Osteoblast (primary cell): ENCODE measurements at regions not wholly inside any gene's neighbourhood (a gene's known extent, or its start where the extent isn't known, plus 50 kb on each side); places are given as distances from the start of the nearest gene placed in this dataset.

Source experiments
- DNase-seq: peaks from one replicate; pipeline ENCODE4 v3.0.0; 2011; ENCODE audit warnings: low spot score, mixed read lengths; ENCODE audit not compliant: insufficient read length; ENCODE audit errors: missing footprints
- H2AFZ ChIP-seq: 2 replicates; pipeline ENCODE4 v1.6.0; 2011; ENCODE audit warnings: mild to moderate bottlenecking, low read length
- H3K27ac ChIP-seq: 2 replicates; pipeline ENCODE4 v1.5.1; 2011; ENCODE audit warnings: mild to moderate bottlenecking, low read depth, low read length, moderate library complexity
- H3K27me3 ChIP-seq: 2 replicates; pipeline ENCODE4 v1.6.0; 2012; ENCODE audit warnings: mild to moderate bottlenecking, control low read depth, inconsistent platforms, low read length, moderate library complexity; ENCODE audit not compliant: insufficient read depth
- H3K36me3 ChIP-seq: 2 replicates; pipeline ENCODE4 v1.5.1; 2011; ENCODE audit warnings: mild to moderate bottlenecking, low read length, control low read depth, moderate library complexity; ENCODE audit not compliant: insufficient read depth
- H3K4me1 ChIP-seq: 2 replicates; pipeline ENCODE4 v1.5.1; 2011; ENCODE audit warnings: mild to moderate bottlenecking, low read length, control low read depth, moderate library complexity; ENCODE audit not compliant: insufficient read depth
- H3K4me2 ChIP-seq: 2 replicates; pipeline ENCODE4 v1.6.0; 2011; ENCODE audit warnings: mild to moderate bottlenecking, low read length; ENCODE audit not compliant: insufficient read depth
- H3K4me3 ChIP-seq: fragments of 200-600 bp; sonication (generic); 3 replicates; pipeline ENCODE4 v1.5.1; 2012; ENCODE audit warnings: mild to moderate bottlenecking, low read length, inconsistent platforms; ENCODE audit not compliant: insufficient read depth
- H3K79me2 ChIP-seq: 2 replicates; pipeline ENCODE4 v1.6.0; 2012; ENCODE audit warnings: mild to moderate bottlenecking, low read length, control low read depth, inconsistent platforms; ENCODE audit not compliant: insufficient read depth
- H3K9me3 ChIP-seq: 2 replicates; pipeline ENCODE4 v1.5.1; 2011; ENCODE audit warnings: low read depth, low read length, control low read depth
- H4K20me1 ChIP-seq: 2 replicates; pipeline ENCODE4 v1.6.0; 2012; ENCODE audit warnings: mild to moderate bottlenecking, low read length, control low read depth; ENCODE audit not compliant: insufficient read depth
- TF ChIP-seq, protein P1 (sequence below): IDR thresholded peaks from 2 replicates; pipeline ENCODE4 v1.5.1; 2011; ENCODE audit warnings: mild to moderate bottlenecking, low read depth, low read length, moderate library complexity; ENCODE audit errors: extremely low read depth

DNA sequence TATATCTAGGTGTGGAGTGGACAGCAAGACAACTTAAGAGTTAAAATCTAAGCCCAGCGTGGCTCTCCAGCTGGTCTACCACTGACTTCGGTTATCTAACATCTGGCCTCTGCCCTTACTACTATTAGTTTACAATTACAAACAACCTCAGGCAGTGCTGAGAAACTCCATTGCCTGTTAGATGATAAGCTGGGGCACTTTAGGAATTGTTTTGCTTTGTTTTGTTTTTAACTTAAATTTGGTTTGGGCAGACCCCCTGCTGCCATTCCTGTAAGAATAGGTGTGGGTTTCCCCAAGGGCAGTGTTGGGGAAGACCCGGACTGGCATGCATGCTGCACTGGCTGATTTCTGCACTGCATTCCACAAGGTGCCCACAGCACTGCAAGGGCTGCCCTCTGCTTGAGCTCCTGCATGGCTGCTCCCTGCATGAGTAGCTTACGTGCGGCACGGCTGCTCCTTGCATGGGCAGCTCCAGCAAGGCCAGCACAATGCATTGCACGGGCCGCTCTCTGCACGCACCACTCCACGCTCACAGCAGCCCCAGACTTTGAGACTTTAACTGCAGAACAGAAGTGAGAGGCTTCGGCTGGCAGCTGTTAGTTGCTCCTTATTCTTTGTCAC is 74.2 kb upstream of the SERTAD2 start:
- peaks cover 82% of the 10 kb centered on the region for H3K79me2 ChIP-seq
- no peak for DNase-seq

DNA sequence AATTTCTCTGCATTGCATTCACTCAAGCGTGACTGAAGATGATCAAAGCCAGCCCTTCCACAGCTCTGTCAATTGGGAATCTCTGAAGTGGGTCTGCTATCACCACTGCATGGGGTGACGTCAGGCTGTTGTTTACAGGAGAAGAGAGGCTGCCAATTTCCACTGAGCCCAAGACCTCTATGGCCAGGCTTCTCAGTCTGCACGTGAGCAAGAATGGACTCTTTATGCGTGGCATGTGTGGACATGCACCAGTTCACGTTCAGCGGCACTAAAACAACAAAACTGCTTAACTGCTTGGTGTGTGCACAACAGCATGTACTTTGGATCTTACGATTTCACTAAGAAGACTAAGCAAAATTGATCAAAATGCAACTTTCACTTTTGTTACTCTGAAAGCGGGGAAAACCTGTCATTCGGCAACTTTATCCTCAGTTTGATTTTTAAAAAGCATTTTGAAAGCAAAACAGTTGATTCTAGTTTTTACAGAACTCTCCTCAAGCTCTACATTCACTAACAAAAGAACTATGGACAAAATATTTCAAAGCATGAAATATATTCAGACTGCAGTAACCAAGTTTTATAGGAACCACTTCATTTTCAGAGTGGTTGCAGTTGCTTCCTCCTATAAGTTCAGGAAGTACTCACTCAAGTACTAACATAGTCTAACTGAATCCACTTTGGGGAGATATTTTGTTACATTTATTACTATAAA is 77.0 kb upstream of the SERTAD2 start:
- TF ChIP-seq, protein P1, sequence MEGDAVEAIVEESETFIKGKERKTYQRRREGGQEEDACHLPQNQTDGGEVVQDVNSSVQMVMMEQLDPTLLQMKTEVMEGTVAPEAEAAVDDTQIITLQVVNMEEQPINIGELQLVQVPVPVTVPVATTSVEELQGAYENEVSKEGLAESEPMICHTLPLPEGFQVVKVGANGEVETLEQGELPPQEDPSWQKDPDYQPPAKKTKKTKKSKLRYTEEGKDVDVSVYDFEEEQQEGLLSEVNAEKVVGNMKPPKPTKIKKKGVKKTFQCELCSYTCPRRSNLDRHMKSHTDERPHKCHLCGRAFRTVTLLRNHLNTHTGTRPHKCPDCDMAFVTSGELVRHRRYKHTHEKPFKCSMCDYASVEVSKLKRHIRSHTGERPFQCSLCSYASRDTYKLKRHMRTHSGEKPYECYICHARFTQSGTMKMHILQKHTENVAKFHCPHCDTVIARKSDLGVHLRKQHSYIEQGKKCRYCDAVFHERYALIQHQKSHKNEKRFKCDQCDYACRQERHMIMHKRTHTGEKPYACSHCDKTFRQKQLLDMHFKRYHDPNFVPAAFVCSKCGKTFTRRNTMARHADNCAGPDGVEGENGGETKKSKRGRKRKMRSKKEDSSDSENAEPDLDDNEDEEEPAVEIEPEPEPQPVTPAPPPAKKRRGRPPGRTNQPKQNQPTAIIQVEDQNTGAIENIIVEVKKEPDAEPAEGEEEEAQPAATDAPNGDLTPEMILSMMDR, result no peak
- peak overlapping the region; percentile 70 for H3K4me3 ChIP-seq
- H3K27me3 ChIP-seq, result no peaks in the 10 kb centered on the region
- H3K9me3 ChIP-seq, result no peaks in the 10 kb centered on the region
- H4K20me1 ChIP-seq, result no peaks in the 10 kb centered on the region
- peaks cover 85% of the 10 kb centered on the region for H3K79me2 ChIP-seq
- peak overlapping the region; percentile 79 for H2AFZ ChIP-seq
- peaks cover 12% of the 10 kb centered on the region for H3K36me3 ChIP-seq
- peak overlapping the region; percentile 90 for H3K4me2 ChIP-seq
- peaks cover 28% of the 10 kb centered on the region for H3K4me1 ChIP-seq
- H3K27ac ChIP-seq, result peak overlapping the region; percentile 93
- DNase-seq, result peak; percentile 93

More for the DNA sequence above, 74.2 kb upstream of the SERTAD2 start:
- no peaks in the 10 kb centered on the region for H3K9me3 ChIP-seq
- H3K36me3 ChIP-seq, result no peaks in the 10 kb centered on the region
- H3K27ac ChIP-seq, result no peak overlapping the region
- no peak overlapping the region for H3K4me2 ChIP-seq
- H3K4me1 ChIP-seq, result peaks cover 28% of the 10 kb centered on the region
- H4K20me1 ChIP-seq, result no peaks in the 10 kb centered on the region
- no peaks in the 10 kb centered on the region for H3K27me3 ChIP-seq
- TF ChIP-seq, protein P1, result no peak
- no peak overlapping the region for H3K4me3 ChIP-seq
- no peak overlapping the region for H2AFZ ChIP-seq

DNA sequence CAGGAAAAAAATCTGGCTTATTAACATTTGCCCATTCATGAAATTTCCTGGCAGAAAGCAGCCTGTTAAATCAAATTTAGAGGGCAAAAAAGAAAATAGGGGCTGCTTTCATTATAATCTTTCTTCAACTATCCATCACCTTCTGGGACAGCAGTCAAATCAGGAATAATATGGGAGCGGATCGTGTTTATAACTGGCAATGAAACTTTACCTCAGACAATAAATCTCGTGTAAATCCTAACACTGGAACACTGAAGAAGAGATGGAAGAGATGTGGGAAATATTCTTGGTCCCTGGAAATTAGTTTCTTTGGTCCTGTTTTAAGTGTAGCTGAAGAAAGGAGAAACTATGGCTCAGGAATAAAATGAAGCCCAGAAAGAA is 77.5 kb upstream of the SERTAD2 start:
- Histone ChIP-seq H3K4me2 (peak overlapping the region; percentile 90), H3K4me1 (peaks cover 28% of the 10 kb centered on the region), H3K27me3 (no peaks in the 10 kb centered on the region), H2AFZ (peak overlapping the region; percentile 60), H3K27ac (peak overlapping the region; percentile 93), H4K20me1 (no peaks in the 10 kb centered on the region), H3K4me3 (peak overlapping the region; percentile 70), H3K36me3 (peaks cover 15% of the 10 kb centered on the region), H3K79me2 (peaks cover 85% of the 10 kb centered on the region), H3K9me3 (no peaks in the 10 kb centered on the region)
- DNase-seq, result no peak
- TF ChIP-seq, protein P1, result no peak

DNA sequence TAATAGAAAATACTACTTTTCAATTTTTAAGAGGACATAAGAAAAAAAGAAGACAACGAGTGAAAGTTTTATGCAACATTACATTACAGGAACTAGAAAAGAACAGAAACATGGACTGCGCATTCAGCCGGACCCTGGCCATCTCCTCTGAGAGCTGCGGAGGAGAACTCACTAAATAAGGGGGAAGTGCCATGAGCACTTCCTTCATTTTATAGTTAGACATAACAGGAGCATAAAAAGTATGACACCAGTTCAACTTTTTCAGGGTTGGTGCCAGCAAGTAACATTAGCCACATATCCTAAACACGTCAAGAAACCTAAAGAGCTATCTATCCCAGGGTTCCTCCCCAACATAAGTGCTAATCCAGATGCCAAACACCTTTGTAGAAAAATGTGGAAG is 78.0 kb upstream of the SERTAD2 start:
- Histone ChIP-seq H3K27ac (peak overlapping the region; percentile 93), H3K27me3 (no peaks in the 10 kb centered on the region), H3K4me1 (peaks cover 28% of the 10 kb centered on the region), H2AFZ (no peak overlapping the region), H3K36me3 (peaks cover 15% of the 10 kb centered on the region), H3K4me2 (peak overlapping the region; percentile 90), H3K4me3 (no peak overlapping the region), H3K79me2 (peaks cover 83% of the 10 kb centered on the region), H3K9me3 (no peaks in the 10 kb centered on the region), H4K20me1 (no peaks in the 10 kb centered on the region)
- DNase-seq, result no peak
- TF ChIP-seq, protein P1, result no peak
